HG03442 (cell line): ENCODE measurements at regions not wholly inside any gene's neighbourhood (a gene's known extent, or its start where the extent isn't known, plus 50 kb on each side); places are given as distances from the start of the nearest gene placed in this dataset.

Source experiments
- ATAC-seq: cut with Tn5 transposase; IDR thresholded peaks from one replicate; pipeline ENCODE4 v1.9.1; 2021; ENCODE audit warnings: mild to moderate bottlenecking, moderate library complexity; ENCODE audit not compliant: unreplicated experiment

DNA sequence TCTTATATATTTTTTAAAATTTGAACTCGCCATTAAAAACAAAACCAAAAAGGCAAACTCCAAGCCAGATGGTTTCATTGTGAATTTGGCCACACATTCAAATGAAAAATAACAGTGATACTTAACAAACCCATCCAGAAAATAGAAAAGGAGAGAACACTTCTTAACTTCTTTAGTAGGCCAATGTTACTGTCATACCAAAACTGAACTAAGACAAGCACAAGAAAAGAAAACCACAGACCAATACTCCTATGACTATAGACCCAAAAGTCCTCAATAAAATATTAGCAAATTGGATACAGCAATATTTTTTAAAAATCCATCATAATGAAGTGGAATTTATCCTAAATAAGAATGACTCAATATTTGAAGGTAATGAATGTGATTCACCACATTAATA lies 73.5 kb upstream of the ALDH1A3 start:
- ATAC-seq = no peak

DNA sequence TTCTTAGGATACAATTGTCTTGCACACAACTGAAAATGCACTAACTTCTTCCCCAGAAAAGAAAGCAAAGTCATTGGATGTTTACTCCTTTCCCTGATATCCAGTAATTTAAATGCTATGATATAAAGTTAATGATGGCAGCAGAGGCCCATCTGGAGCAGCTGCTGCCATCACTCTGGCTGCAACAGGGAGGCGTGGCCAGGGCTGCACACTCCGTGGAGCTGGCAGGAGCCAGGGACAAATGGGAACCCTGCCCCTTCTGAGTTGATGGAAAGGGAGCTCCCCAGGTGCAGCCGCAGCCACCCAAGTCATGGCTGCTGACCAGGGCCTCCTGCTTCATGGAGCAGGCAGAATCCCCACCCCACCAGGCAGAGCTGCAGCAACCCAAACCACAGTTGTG lies 72.6 kb upstream of the ALDH1A3 start:
- ATAC-seq = no peak

DNA sequence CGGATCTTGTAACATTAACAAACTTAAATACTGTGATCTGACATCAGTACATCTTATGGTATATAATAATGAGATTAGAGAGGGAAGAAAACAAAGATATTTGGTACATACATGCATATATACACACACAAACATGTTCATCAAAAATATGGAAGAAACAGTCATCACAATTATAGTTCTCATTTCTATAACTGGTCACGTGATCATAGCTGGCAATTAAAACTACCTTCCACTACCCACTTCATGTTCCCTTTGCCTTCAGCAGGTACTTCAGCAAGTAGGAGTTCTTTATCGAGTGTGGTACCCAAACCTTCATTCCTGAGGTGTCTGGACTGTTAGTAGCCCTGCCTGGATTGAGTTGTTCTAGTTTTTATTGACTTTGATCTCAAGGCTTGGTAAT lies 70.9 kb upstream of the ALDH1A3 start:
- ATAC-seq = no peak

DNA sequence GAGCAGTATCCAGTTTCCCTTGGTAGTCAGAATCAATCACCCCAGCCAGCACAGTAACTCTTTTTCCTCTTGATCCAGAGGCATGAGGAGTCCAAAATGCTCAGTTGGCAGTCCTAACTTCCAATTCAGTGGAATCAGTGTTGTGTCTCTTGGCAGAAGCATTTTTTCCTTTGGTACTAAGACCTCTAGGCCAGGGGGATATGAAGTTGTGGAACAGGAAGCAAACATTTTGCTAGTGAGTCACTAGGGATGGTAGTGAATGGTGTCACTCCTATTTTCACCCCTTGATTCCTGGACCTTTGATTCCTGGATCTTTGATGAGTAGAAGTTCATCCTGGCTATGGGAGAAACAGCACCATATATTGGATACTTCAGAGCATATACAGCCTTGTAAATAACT lies 70.5 kb upstream of the ALDH1A3 start:
- ATAC-seq = no peak

DNA sequence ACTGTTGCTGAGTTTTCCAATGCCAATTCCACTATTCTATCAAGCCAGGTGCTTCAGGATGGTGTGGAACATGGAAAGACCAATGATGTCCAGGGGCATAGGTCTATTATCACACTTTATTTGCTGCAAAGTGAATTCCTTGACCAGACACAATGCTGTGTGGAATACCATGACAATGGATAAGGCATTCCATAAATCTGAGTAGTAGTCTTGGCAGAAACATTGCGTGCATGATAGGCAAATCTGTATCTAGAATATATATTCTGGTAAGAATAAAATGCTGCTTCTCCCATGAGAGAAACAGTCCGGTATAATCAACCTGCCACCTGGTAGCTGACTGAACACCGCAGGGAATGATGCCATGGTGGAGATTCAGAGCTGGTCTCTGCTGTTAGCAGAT lies 70.0 kb upstream of the ALDH1A3 start:
- no peak for ATAC-seq

DNA sequence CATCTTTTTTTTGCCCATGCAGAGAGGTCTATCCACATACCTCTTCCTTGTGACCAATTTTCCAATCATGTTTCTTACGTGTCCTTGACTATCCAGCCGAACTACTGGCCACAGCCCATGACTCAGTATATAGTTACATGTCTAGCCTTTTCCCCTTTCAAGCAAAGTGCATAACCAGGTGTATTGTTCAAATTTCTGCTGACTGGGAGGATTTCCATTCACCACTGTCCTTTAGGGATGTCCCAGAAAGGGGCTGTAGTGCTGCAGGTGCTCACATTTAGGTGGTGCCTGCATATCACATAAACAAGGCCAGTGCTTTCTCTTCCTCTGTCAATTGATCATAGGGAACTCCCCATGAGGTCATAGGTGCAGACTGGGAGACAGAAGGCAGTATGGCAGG lies 69.4 kb upstream of the ALDH1A3 start:
- ATAC-seq = no peak

DNA sequence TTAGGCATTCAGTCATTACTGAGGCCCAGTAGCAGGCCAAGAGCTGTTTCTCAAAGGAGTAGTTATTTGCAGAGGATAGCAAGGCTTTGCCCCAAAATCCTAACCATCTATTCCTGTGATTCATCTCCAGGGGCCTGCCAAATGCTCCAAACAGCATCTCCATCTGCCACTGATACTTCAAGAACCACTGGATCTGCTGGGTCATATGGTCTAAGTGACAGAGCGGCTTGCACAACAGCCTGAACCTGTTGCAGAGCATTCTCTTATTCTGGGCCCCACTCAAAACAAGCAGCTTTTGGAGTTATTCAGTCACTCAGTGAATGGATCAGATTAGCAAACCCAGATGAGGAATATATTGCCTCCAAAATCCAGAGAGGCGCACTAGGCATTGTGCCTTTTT lies 68.8 kb upstream of the ALDH1A3 start:
- no peak for ATAC-seq

DNA sequence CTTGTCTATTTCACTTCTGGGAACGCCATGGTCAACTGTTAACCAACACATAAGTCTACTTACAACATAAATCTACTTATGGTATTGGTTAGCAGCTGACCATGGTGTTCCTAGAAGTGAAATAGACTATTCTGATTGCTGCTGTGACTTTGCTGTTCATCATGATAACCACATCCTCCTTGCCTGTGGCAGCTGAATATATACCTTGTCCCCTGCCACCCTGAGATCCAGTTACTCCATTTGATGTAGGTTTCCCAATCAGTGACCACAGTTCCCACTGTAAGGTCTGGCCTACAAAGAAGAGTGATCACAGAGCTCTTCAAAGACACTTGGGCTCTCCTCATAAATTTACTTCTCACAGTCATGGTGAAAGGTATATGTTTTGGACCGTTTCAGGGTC lies 66.8 kb upstream of the ALDH1A3 start:
- no peak for ATAC-seq

DNA sequence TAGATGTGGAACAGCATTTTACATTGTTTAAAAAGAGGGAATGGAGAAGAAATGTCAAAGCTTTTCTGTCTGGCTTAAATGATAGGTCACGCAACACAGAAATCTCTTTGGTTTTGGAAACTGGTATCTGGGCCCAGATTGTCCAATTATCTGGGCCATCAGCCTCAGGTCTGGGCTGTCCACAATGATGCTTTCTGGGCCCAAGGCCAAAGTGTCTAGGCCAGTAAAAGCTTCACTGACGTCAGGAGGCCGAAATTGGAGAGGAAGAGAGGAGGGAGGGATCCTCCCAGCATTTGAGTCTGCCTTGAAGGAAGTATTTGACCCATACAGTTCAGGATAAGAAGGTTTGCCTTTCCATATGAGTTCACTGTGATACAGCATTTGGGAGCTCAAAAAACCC lies 60.7 kb upstream of the ALDH1A3 start:
- no peak for ATAC-seq

DNA sequence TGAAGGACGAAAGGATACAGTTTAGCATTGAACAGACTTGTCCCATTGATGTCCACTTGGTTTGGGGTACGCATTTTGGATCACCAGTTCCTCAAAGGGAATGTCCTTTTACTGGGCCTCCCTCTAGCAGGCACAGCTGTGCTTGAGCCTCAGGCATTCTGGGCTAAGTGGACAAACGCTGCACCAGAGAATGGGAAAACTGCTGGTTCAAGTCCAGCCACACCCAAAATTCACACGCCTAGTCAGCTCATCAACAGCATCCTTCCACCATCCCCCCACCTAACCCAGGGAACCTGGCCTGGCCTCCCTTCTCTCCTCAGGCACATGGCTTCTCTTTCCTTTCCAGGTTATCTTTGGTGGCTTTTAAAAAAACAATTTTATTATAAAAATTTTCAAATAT lies 59.1 kb upstream of the ALDH1A3 start:
- ATAC-seq = no peak

DNA sequence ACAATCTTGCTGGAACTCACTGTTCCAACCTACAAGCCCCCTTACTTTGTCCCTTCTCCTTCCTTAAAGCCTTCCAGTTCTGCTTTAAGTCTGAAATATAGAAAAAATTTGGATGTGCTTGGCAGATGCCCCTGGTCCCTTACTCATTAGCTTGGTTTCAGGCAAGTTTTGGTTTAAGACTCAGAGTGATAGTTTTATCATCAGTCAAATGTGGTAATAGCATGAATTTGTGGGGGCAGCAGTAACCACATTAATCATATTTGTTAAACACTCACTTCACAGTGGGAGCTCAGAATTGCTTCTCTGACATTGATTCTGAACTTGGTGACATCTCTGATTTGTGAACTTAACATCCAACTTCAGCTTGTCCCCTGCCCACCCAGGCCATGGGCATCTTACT lies 58.3 kb upstream of the ALDH1A3 start:
- ATAC-seq = no peak

DNA sequence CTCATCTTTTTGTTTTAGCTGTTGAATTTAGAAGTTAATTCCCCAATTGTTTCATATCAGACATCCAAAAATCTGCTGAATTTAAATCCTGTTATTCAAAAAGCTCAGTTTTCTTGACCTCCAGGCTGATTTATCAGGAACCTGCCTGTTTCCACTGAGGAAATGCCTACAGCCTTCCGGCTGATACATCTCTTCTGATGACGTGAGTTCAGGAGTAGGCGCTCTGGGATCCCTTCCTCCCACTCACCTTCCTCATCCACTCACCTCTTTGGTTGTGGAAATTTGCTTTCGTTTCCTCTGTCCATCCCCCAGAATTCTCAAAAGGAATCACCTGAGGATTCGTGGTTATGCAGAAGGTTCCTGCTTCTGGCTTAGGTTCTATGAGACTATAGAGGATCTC lies 55.4 kb upstream of the ALDH1A3 start:
- no peak for ATAC-seq

DNA sequence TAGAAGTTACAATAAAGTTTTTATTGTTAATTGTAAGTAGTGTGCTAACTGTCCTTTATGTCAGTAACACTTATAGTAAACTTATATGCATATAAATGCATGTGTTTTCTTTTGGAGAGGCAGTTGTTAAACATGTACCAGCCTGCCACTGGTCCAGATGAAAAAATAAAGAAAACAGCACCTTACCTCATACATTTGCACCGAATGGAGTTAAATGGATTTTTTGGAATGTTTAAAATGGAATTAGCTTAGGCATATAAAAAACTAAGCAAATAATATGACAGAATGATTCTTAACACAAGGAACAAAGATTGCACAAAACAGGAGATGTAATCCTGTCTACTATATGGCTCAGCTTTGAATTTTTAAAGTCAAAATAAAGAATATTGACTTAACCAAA lies 50.2 kb upstream of the ALDH1A3 start:
- no peak for ATAC-seq
